ENCODE measurements at regions not wholly inside any gene's neighbourhood (a gene's known extent, or its start where the extent isn't known, plus 50 kb on each side); places are given as distances from the start of the nearest gene placed in this dataset.

- TF ChIP-seq EZH2 (IDR thresholded peaks at IDR 0.05; ENCODE audit: insufficient read depth, poor library complexity, severe bottlenecking): no peak
- TF ChIP-seq EZH2phosphoT487 (IDR thresholded peaks at IDR 0.05; ENCODE audit: insufficient read depth, low read depth): no peak
Observed at GRCh38 chr3:152030320-152030719, 156.9 kb downstream of the SUCNR1 start.

Measured in GM23248 (cell line).